Ectodermal cell (in vitro differentiated cells): ENCODE measurements at regions not wholly inside any gene's neighbourhood (a gene's known extent, or its start where the extent isn't known, plus 50 kb on each side); places are given as distances from the start of the nearest gene placed in this dataset.

Experiments
- H3K27ac ChIP-seq: 2 replicates; pipeline ENCODE4 v1.7.0; 2013; ENCODE audit warnings: mild to moderate bottlenecking, low read depth, low read length; ENCODE audit not compliant: insufficient read depth, poor library complexity, severe bottlenecking
- H3K27me3 ChIP-seq: 2 replicates; pipeline ENCODE4 v1.7.0; 2013; ENCODE audit warnings: mild to moderate bottlenecking, low read length; ENCODE audit not compliant: insufficient read depth, control insufficient read depth, poor library complexity, severe bottlenecking
- H3K36me3 ChIP-seq: one replicate; pipeline ENCODE4 v1.7.0; 2013; ENCODE audit warnings: low read length; ENCODE audit not compliant: control insufficient read depth, insufficient read depth
- H3K4me1 ChIP-seq: one replicate; pipeline ENCODE4 v1.7.0; 2013; ENCODE audit warnings: low read length; ENCODE audit not compliant: control insufficient read depth, insufficient read depth
- H3K4me3 ChIP-seq: 2 replicates; pipeline ENCODE4 v1.7.0; 2013; ENCODE audit warnings: low read depth, low read length, control low read depth; ENCODE audit not compliant: insufficient read depth
- H3K9me3 ChIP-seq: 2 replicates; pipeline ENCODE4 v1.7.0; 2013; ENCODE audit warnings: mild to moderate bottlenecking, low read length, moderate library complexity; ENCODE audit not compliant: control insufficient read depth
- WGBS, 2 experiments: methylation state at CpG; one replicate each; pipeline ENCODE4 v1.1.7; 2013; ENCODE audit warnings: missing lambda C conversion rate in 2 of 2; 5-methylcytosine and 5-hydroxymethylcytosine counted together

GRCh38 chr9:1256178-1256577 lies 206.0 kb downstream of the DMRT2 start:
- Histone ChIP-seq H3K27me3 (no peaks in the 10 kb centered on the region), H3K36me3 (no peaks in the 10 kb centered on the region), H3K9me3 (no peaks in the 10 kb centered on the region), H3K27ac (no peak overlapping the region), H3K4me1 (no peaks in the 10 kb centered on the region), H3K4me3 (no peak overlapping the region)
- 93 to 95% methylated on average over 6 of the region's 6 CpGs for WGBS, 2 experiments

GRCh38 chr9:1261266-1261665 lies 211.1 kb downstream of the DMRT2 start:
- Histone ChIP-seq H3K27ac (no peak overlapping the region), H3K36me3 (no peaks in the 10 kb centered on the region), H3K27me3 (no peaks in the 10 kb centered on the region), H3K4me3 (no peak overlapping the region), H3K9me3 (no peaks in the 10 kb centered on the region), H3K4me1 (no peaks in the 10 kb centered on the region)
- WGBS, 2 experiments: 94% methylated on average over 2 of the region's 2 CpGs

DNA sequence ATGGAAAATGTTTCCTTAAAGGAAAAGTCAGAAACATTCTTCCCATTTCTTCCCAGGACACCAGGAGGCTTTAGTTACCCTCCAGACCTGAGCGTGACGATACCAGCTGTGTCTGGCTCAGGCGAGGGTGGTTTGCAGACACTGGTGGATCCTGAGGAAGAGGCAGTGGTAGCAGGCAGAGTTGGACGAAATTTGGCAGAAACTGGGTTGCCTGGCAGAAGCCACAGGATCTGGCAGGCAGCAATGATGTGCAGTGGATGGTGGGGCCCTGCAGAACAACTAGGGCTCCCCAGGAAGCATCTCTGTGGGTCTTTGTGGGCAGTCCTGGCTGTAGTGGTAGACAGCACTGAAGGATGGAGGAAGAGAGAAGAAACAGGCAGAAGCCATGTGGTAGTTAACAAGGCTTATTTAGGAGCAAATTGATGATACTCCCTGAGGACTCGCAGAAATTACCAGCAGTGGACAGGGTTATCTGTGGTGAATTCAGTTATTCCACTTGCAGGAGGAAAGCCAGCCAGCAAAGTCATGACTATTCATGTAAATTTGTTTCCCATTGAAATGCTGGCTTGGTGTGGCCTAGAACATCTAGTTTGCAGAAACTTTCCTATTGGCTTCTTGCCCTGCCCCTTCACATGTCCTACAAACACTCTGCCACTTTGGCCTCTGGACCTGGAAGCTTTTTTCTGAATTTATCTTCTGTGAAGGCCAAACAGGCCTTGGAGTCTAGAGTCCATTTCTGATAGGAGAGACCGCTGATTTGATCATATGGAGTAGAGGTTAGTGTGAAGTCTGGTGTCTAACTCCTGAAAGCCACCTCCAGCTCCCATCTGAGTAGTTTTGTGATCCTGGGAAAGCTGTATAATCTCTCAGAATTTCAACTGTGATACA lies 212.0 kb downstream of the DMRT2 start:
- Histone ChIP-seq H3K4me1 (no peaks in the 10 kb centered on the region), H3K9me3 (no peaks in the 10 kb centered on the region), H3K27ac (no peak overlapping the region), H3K4me3 (no peak overlapping the region), H3K27me3 (no peaks in the 10 kb centered on the region), H3K36me3 (no peaks in the 10 kb centered on the region)
- 91 to 93% methylated on average over 6 of the region's 6 CpGs for WGBS, 2 experiments

DNA sequence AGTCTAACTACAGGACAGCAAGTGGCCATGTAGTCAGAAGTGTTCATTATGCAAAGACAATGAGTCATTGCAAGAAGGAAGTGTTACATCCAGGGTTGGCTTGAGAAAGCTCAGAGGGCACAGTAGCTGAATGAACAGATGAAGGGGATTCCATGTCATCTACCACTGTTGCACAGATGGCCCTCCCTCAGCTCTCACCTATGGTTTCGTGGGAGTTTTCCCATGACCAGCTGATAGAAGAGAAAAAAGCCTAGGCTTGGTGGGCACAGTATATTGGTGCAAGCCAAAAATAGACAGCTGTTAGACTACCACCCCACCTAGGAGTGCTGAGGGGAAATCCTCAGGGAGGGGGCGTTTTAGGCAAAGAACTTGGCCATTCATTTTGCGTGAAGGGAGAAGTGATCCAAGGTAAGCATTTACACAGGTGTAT lies 217.0 kb downstream of the DMRT2 start:
- H3K4me1 ChIP-seq: no peaks in the 10 kb centered on the region
- H3K9me3 ChIP-seq: no peaks in the 10 kb centered on the region
- H3K27ac ChIP-seq: no peak overlapping the region
- no peaks in the 10 kb centered on the region for H3K36me3 ChIP-seq
- H3K27me3 ChIP-seq: no peaks in the 10 kb centered on the region
- 89 to 91% methylated on average over 3 of the region's 3 CpGs for WGBS, 2 experiments
- no peak overlapping the region for H3K4me3 ChIP-seq

- WGBS, 2 experiments: 91 to 93% methylated on average over 5 of the region's 5 CpGs
- H3K4me3 ChIP-seq: no peak overlapping the region
- no peaks in the 10 kb centered on the region for H3K36me3 ChIP-seq
- no peak overlapping the region for H3K27ac ChIP-seq
- H3K4me1 ChIP-seq: no peaks in the 10 kb centered on the region
- no peaks in the 10 kb centered on the region for H3K9me3 ChIP-seq
- H3K27me3 ChIP-seq: no peaks in the 10 kb centered on the region
Measured at GRCh38 chr9:1267581-1267980, 217.4 kb downstream of the DMRT2 start.

- WGBS, 2 experiments: 78% methylated on average over 5 to 6 of the region's 6 CpGs
- Histone ChIP-seq H3K4me1 (no peaks in the 10 kb centered on the region), H3K4me3 (no peak overlapping the region), H3K27ac (no peak overlapping the region), H3K36me3 (no peaks in the 10 kb centered on the region), H3K9me3 (no peaks in the 10 kb centered on the region), H3K27me3 (no peaks in the 10 kb centered on the region)
Measured at GRCh38 chr9:1269533-1270315, 219.6 kb downstream of the DMRT2 start.

DNA sequence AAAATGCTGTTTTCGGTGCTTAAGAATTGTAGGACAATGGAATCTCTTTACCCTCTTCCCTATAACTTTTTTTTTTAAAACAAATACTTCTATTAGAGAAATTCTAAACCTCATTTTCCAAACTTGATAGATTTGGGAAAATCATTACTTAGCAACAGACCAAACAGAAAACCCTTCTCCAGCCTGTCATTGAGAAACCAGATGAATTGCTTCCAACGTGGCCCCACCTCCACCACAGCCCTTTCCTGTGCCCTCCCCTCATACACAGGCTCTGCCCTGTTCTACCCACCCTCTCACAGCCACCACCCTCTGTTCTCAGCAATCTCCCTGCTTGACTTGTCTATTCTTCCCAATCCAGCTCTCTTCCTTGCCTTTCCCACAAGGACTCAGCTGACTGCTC lies 221.2 kb downstream of the DMRT2 start:
- Histone ChIP-seq H3K27ac (no peak overlapping the region), H3K9me3 (no peaks in the 10 kb centered on the region), H3K27me3 (no peaks in the 10 kb centered on the region), H3K36me3 (no peaks in the 10 kb centered on the region), H3K4me3 (no peak overlapping the region), H3K4me1 (no peaks in the 10 kb centered on the region)
- 76 to 83% methylated on average over 2 of the region's 2 CpGs for WGBS, 2 experiments

GRCh38 chr9:1271786-1272185 lies 221.6 kb downstream of the DMRT2 start:
- Histone ChIP-seq H3K27me3 (no peaks in the 10 kb centered on the region), H3K4me1 (no peaks in the 10 kb centered on the region), H3K9me3 (no peaks in the 10 kb centered on the region), H3K4me3 (no peak overlapping the region), H3K36me3 (no peaks in the 10 kb centered on the region), H3K27ac (no peak overlapping the region)
- WGBS, 2 experiments: 100% methylated on average over 1 of the region's 2 CpGs

GRCh38 chr9:1272488-1272887 lies 222.3 kb downstream of the DMRT2 start:
- WGBS, 2 experiments: 95 to 100% methylated on average over 2 to 3 of the region's 3 CpGs
- H3K4me1 ChIP-seq: no peaks in the 10 kb centered on the region
- H3K36me3 ChIP-seq: no peaks in the 10 kb centered on the region

GRCh38 chr9:1273859-1274258 lies 223.7 kb downstream of the DMRT2 start:
- Histone ChIP-seq H3K36me3 (no peaks in the 10 kb centered on the region), H3K9me3 (no peaks in the 10 kb centered on the region), H3K4me1 (no peaks in the 10 kb centered on the region), H3K27ac (no peak overlapping the region), H3K27me3 (no peaks in the 10 kb centered on the region), H3K4me3 (no peak overlapping the region)
- 71 to 81% methylated on average over 4 of the region's 4 CpGs for WGBS, 2 experiments

More at GRCh38 chr9:1272488-1272887, 222.3 kb downstream of the DMRT2 start:
- H3K27me3 ChIP-seq: no peaks in the 10 kb centered on the region
- H3K9me3 ChIP-seq: no peaks in the 10 kb centered on the region
- no peak overlapping the region for H3K27ac ChIP-seq
- no peak overlapping the region for H3K4me3 ChIP-seq
